GM12872 (cell line): ENCODE measurements at regions not wholly inside any gene's neighbourhood (a gene's known extent, or its start where the extent isn't known, plus 50 kb on each side); places are given as distances from the start of the nearest gene placed in this dataset.

Experiments used
- CTCF ChIP-seq: IDR thresholded peaks from 3 replicates; pipeline ENCODE4 v1.5.1; 2011; ENCODE audit warnings: low read depth, mild to moderate bottlenecking, low read length, moderate library complexity; ENCODE audit not compliant: insufficient read depth

- no peak for TF ChIP-seq CTCF
Measured at GRCh38 chr13:84263354-84264069, 381.2 kb upstream of the SLITRK1 start.

- no peak for TF ChIP-seq CTCF
Measured at GRCh38 chr13:84255226-84255797, 373.0 kb upstream of the SLITRK1 start.

GRCh38 chr13:84249463-84249862, 367.2 kb upstream of the SLITRK1 start:
- no peak for TF ChIP-seq CTCF

- no peak for TF ChIP-seq CTCF
Measured at GRCh38 chr13:84243340-84243739, 361.1 kb upstream of the SLITRK1 start.

- no peak for TF ChIP-seq CTCF
Measured at GRCh38 chr13:84239032-84239431, 356.8 kb upstream of the SLITRK1 start.

- no peak for TF ChIP-seq CTCF
Measured at GRCh38 chr13:84238381-84238780, 356.1 kb upstream of the SLITRK1 start.

- TF ChIP-seq CTCF = no peak
Measured at GRCh38 chr13:84237143-84237542, 354.9 kb upstream of the SLITRK1 start.
